Endothelial cell of umbilical vein (primary cell): ENCODE measurements at regions not wholly inside any gene's neighbourhood (a gene's known extent, or its start where the extent isn't known, plus 50 kb on each side); places are given as distances from the start of the nearest gene placed in this dataset.

Source experiments
- BruUV-seq: library from RNA; stranded (reverse); fragments of 400-500 nt; replicated peaks from 2 replicates; lab custom pipeline; 2021; lab: Mats Ljungman, UMichigan
- CTCF ChIA-PET: fragments of 300-600, 350-600 bp; sonication (Branson Sonifier 250); formaldehyde crosslinking; loops from one replicate; lab custom pipeline; 2021; ENCODE audit warnings: antibody characterized with exemption, inconsistent platforms; lab: Charles Lee
- POLR2A ChIA-PET: fragments of 300-600, 350-600 bp; sonication (Branson Sonifier 250); formaldehyde crosslinking; loops from one replicate; lab custom pipeline; 2021; ENCODE audit warnings: antibody characterized with exemption, inconsistent platforms; lab: Charles Lee
- DNase-seq: peaks from one replicate; pipeline ENCODE4 v3.0.0-alpha.2; 2011; ENCODE audit warnings: low read depth, low spot score
- FAIRE-seq: peaks from 2 replicates; lab custom pipeline; 2011; peaks lifted over from hg19 to GRCh38; lab: Jason Lieb, UNC
- H2AFZ ChIP-seq: 2 replicates; pipeline ENCODE4 v1.6.0; 2012; ENCODE audit warnings: low read depth, low read length, control low read depth, inconsistent platforms
- H3K27ac ChIP-seq: 2 replicates; pipeline ENCODE4 v1.5.1; 2011; ENCODE audit warnings: low read depth, mild to moderate bottlenecking, control low read depth, low read length, moderate library complexity; ENCODE audit not compliant: insufficient read depth
- H3K27me3 ChIP-seq, 2 experiments: 2 replicates each; pipeline versions ENCODE4 v1.6.0 to v1.6.1; 2011; ENCODE audit warnings: low read length in 2 of 2, mixed read lengths in 1 of 2; ENCODE audit not compliant: control insufficient read depth in 2 of 2, insufficient read depth in 2 of 2
- H3K36me3 ChIP-seq, 2 experiments: 2 replicates in 1 of 2; 3 replicates in 1 of 2; pipeline ENCODE4 v1.5.1; 2011; ENCODE audit warnings: low read length in 2 of 2, mild to moderate bottlenecking in 1 of 2, moderate library complexity in 1 of 2; ENCODE audit not compliant: control insufficient read depth in 2 of 2, insufficient read depth in 2 of 2; ENCODE audit errors: extremely low read depth in 1 of 2
- H3K4me1 ChIP-seq: 3 replicates; pipeline ENCODE4 v1.5.1; 2011; ENCODE audit warnings: mild to moderate bottlenecking, low read length; ENCODE audit not compliant: control insufficient read depth, insufficient read depth; ENCODE audit errors: extremely low read depth
- H3K4me2 ChIP-seq: 2 replicates; pipeline ENCODE4 v1.6.1; 2011; ENCODE audit warnings: low read length, control low read depth, mixed read lengths; ENCODE audit not compliant: insufficient read depth
- H3K4me3 ChIP-seq, 3 experiments: fragments of 200-600 bp in 1 of 3; sonication (generic), shearing (Covaris generic) in 1 of 3; replicated peaks in 1 of 3; 2 replicates each; pipeline ENCODE4 v1.5.1; 2011 to 2016; ENCODE audit warnings: control low read depth in 3 of 3, low read length in 3 of 3, mild to moderate bottlenecking in 2 of 3, inconsistent platforms in 1 of 3, low read depth in 1 of 3, moderate library complexity in 1 of 3; ENCODE audit not compliant: insufficient read depth in 1 of 3
- H3K79me2 ChIP-seq: 2 replicates; pipeline ENCODE4 v1.6.0; 2012; ENCODE audit warnings: low read length, inconsistent platforms; ENCODE audit not compliant: control insufficient read depth, insufficient read depth
- H3K9ac ChIP-seq: replicated peaks from 2 replicates; pipeline ENCODE3; 2011; ENCODE audit warnings: low read length, control low read depth; ENCODE audit not compliant: insufficient read depth; ENCODE audit errors: extremely low read depth
- H3K9me1 ChIP-seq: replicated peaks from 3 replicates; pipeline ENCODE4 v1.6.0; 2011; ENCODE audit warnings: mild to moderate bottlenecking, low read length; ENCODE audit not compliant: control insufficient read depth, insufficient read depth; ENCODE audit errors: extremely low read depth
- H3K9me3 ChIP-seq: replicated peaks from 2 replicates; pipeline ENCODE4 v1.5.1; 2012; ENCODE audit warnings: low read length, inconsistent platforms; ENCODE audit not compliant: control insufficient read depth, insufficient read depth
- H4K20me1 ChIP-seq: replicated peaks from 2 replicates; pipeline ENCODE3; 2011; ENCODE audit warnings: mild to moderate bottlenecking, low read length; ENCODE audit not compliant: control insufficient read depth, insufficient read depth; ENCODE audit errors: extremely low read depth
- EZH2 ChIP-seq: IDR thresholded peaks from 2 replicates; pipeline ENCODE4 v1.6.1; 2012; ENCODE audit warnings: borderline replicate concordance, low read depth, mild to moderate bottlenecking, moderate library complexity, low read length, inconsistent platforms; ENCODE audit not compliant: severe bottlenecking
- FOS ChIP-seq: IDR thresholded peaks from 2 replicates; pipeline ENCODE4 v1.6.1; 2011; ENCODE audit warnings: mild to moderate bottlenecking, low read length, moderate library complexity, borderline replicate concordance; ENCODE audit not compliant: insufficient read depth
- GATA2 ChIP-seq: IDR thresholded peaks from 2 replicates; pipeline ENCODE4 v1.7.0; 2011; ENCODE audit warnings: low read depth, mild to moderate bottlenecking, moderate library complexity, mixed read lengths, low read length; ENCODE audit not compliant: insufficient read length, insufficient read depth
- MYC ChIP-seq: IDR thresholded peaks from one replicate; pipeline ENCODE4 v1.6.1; 2011; ENCODE audit warnings: mild to moderate bottlenecking, low read depth, low read length
- POLR2A ChIP-seq: IDR thresholded peaks from 2 replicates; pipeline ENCODE4 v1.6.1; 2012; ENCODE audit warnings: low read depth, mild to moderate bottlenecking, control low read depth, low read length
- POLR2AphosphoS5 ChIP-seq: IDR thresholded peaks from 2 replicates; pipeline ENCODE4 v1.6.1; 2012; ENCODE audit warnings: low read depth, mild to moderate bottlenecking, control low read depth, low read length, moderate library complexity; ENCODE audit not compliant: insufficient read depth
- dilution Hi-C: fragments of 300-500 bp; cut with MboI; formaldehyde crosslinking; loops from one replicate; pipeline ENCODE4 v1.15.0; 2019; ENCODE audit warnings: low sequenced_read_pairs; ENCODE audit not compliant: extremely low pct_ligation_motif_present
- intact Hi-C: fragments of 100-400 bp; cut with micrococcal nuclease; formaldehyde crosslinking; loops from one replicate; pipeline ENCODE4 v1.10.0; 2022
- TF ChIP-seq, protein P1 (sequence below): IDR thresholded peaks from 2 replicates; pipeline ENCODE4 v1.6.1; 2011; ENCODE audit not compliant: insufficient read depth, insufficient read length
- TF ChIP-seq, protein P2 (sequence below), 2 donors: IDR thresholded peaks; 1 replicate in 1 of 2; 2 replicates in 1 of 2; pipeline ENCODE4 v1.5.1; 2011; ENCODE audit warnings: low read length in 2 of 2, mild to moderate bottlenecking in 2 of 2, moderate library complexity in 2 of 2, control low read depth in 1 of 2, inconsistent platforms in 1 of 2, low read depth in 1 of 2; ENCODE audit not compliant: insufficient read depth in 1 of 2; ENCODE audit errors: extremely low read depth in 1 of 2

DNA sequence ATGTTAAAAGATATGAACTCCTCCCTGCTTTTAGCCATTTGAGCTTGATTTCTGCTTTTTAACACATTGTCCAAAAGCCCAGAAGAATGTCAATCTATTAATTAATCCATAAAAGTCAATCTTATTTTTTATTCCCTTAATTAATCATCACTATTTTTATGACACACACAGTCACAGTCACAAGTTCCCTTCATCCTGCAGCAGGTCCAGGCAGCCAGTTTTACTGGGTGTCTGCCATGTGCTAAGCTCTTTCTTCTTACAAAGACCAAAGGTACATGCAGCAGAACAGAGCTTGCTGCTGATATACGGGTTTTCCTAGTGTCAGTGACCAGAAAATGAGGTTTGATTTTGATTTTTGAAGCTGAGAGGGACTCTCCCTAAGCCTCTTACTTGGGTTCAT, 53.3 kb upstream of the SLC22A23 start:
- Histone ChIP-seq H3K79me2 (no peaks in the 10 kb centered on the region), H2AFZ (no peak overlapping the region), H3K9me3 (no peaks in the 10 kb centered on the region), H3K27me3 (peaks cover 0 to 17% of the 10 kb centered on the region in 2 experiments), H3K9ac (no peak overlapping the region), H3K9me1 (no peaks in the 10 kb centered on the region), H3K4me1 (no peaks in the 10 kb centered on the region), H3K4me3 (no peak overlapping the region), H3K27ac (no peak overlapping the region), H3K36me3 (no peaks in the 10 kb centered on the region), H4K20me1 (no peaks in the 10 kb centered on the region), H3K4me2 (no peak overlapping the region)
- intact Hi-C loops (no loop called here), dilution Hi-C loops (no loop called here)
- ChIA-PET CTCF (interaction anchor here (1.3 kb wide), 1 partner anchor 8 kb away, joined by 3 read pairs; no protein-coding TSS in a partner anchor), POLR2A (no interaction called here)
- no peak for DNase-seq
- BruUV-seq, result no TSS peak
- FAIRE-seq, result no peak
- TF ChIP-seq POLR2A, result no peak
- no peak for TF ChIP-seq FOS
- no peak for TF ChIP-seq GATA2
- TF ChIP-seq, protein P1, sequence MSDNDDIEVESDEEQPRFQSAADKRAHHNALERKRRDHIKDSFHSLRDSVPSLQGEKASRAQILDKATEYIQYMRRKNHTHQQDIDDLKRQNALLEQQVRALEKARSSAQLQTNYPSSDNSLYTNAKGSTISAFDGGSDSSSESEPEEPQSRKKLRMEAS, result no peak
- no peak for TF ChIP-seq MYC
- no peak for TF ChIP-seq POLR2AphosphoS5
- TF ChIP-seq, protein P2, sequence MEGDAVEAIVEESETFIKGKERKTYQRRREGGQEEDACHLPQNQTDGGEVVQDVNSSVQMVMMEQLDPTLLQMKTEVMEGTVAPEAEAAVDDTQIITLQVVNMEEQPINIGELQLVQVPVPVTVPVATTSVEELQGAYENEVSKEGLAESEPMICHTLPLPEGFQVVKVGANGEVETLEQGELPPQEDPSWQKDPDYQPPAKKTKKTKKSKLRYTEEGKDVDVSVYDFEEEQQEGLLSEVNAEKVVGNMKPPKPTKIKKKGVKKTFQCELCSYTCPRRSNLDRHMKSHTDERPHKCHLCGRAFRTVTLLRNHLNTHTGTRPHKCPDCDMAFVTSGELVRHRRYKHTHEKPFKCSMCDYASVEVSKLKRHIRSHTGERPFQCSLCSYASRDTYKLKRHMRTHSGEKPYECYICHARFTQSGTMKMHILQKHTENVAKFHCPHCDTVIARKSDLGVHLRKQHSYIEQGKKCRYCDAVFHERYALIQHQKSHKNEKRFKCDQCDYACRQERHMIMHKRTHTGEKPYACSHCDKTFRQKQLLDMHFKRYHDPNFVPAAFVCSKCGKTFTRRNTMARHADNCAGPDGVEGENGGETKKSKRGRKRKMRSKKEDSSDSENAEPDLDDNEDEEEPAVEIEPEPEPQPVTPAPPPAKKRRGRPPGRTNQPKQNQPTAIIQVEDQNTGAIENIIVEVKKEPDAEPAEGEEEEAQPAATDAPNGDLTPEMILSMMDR (IDR thresholded peaks at IDR 0.05; ENCODE audit: extremely low read depth in 1 of 2, insufficient read depth in 1 of 2, low read depth in 1 of 2, low read length in 2 of 2), result no peak
- TF ChIP-seq EZH2, result no peak
